WI38 (cell line): ENCODE measurements at regions not wholly inside any gene's neighbourhood (a gene's known extent, or its start where the extent isn't known, plus 50 kb on each side); places are given as distances from the start of the nearest gene placed in this dataset.

Source experiments
- H3K4me3 ChIP-seq: 2 replicates; pipeline ENCODE4 v1.5.1; 2011; ENCODE audit warnings: low read depth, mild to moderate bottlenecking, control low read depth, low read length
- TF ChIP-seq, protein P1 (sequence below): IDR thresholded peaks from 2 replicates; pipeline ENCODE4 v1.5.1; 2012; ENCODE audit warnings: low read depth, mild to moderate bottlenecking, control low read depth, low read length

- TF ChIP-seq, protein P1, sequence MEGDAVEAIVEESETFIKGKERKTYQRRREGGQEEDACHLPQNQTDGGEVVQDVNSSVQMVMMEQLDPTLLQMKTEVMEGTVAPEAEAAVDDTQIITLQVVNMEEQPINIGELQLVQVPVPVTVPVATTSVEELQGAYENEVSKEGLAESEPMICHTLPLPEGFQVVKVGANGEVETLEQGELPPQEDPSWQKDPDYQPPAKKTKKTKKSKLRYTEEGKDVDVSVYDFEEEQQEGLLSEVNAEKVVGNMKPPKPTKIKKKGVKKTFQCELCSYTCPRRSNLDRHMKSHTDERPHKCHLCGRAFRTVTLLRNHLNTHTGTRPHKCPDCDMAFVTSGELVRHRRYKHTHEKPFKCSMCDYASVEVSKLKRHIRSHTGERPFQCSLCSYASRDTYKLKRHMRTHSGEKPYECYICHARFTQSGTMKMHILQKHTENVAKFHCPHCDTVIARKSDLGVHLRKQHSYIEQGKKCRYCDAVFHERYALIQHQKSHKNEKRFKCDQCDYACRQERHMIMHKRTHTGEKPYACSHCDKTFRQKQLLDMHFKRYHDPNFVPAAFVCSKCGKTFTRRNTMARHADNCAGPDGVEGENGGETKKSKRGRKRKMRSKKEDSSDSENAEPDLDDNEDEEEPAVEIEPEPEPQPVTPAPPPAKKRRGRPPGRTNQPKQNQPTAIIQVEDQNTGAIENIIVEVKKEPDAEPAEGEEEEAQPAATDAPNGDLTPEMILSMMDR, result no peak
- no peak overlapping the region for H3K4me3 ChIP-seq
Measured at GRCh38 chr4:149164282-149164681, 651.4 kb downstream of the IQCM start.

DNA sequence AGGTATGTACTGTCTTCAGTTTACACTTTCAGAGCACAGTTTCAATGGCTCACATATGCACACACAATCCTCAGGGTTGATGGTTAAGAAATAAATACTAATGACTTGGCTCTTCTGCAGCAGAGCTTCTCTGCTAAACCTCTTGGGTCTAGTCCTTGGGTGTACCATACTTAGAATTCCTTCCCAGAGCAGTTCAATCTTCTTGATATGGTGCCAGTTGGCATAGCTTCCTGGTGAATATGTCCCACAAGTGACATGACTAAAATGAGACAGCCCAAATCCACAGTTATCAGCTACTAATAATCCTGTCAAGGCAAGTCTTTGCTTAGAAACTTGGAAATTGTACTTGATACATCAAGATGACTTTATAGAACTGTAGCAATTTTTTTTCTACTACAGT, 654.4 kb downstream of the IQCM start:
- H3K4me3 ChIP-seq, result no peak overlapping the region
- TF ChIP-seq, protein P1, result no peak

GRCh38 chr4:149160370-149160769, 655.3 kb downstream of the IQCM start:
- TF ChIP-seq, protein P1, result no peak
- no peak overlapping the region for H3K4me3 ChIP-seq

GRCh38 chr4:149158817-149159216, 656.8 kb downstream of the IQCM start:
- TF ChIP-seq, protein P1, result no peak
- H3K4me3 ChIP-seq, result no peak overlapping the region

- no peak overlapping the region for H3K4me3 ChIP-seq
- TF ChIP-seq, protein P1, result no peak
Measured at GRCh38 chr4:149145803-149146202, 669.8 kb downstream of the IQCM start.

DNA sequence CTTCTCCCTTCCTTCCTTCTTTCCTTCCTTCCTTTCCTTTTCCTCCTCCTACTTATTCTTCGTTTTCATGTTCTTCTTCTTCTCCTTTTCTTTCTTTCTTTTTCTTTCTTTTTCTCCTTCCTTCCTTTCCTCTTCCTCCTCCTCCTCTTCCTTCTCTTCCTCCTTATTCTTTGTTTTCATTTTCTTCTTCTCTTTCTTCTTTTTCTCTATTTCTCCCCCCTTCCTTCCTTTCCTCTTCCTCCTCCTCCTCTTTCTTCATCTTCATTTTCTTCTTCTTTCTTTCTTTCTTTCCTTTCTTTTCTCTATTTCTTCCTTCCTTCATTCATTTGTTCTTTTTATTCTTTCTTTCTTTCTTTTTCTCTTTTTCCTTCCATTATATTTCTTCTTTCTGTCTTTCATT, 671.6 kb downstream of the IQCM start:
- H3K4me3 ChIP-seq, result no peak overlapping the region
- TF ChIP-seq, protein P1, result no peak

DNA sequence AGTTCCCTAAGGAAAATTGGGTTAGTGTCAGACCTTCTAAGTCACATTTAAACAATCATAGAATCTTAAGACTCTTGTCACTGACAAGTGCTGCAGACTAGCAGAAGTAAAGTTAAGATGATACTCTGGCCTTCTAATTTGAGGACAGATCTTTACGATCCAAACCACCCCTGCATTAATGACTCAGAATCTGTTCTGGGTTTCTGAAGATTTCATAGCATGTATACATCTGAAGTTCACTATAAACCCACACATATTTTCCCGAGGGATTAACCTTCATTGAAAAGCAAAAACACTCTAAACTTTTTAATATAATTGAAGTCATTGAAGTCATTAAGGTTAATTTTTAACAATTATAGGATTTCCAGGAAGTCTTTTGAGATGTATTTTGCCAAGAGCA, 674.3 kb downstream of the IQCM start:
- TF ChIP-seq, protein P1, result no peak
- no peak overlapping the region for H3K4me3 ChIP-seq
